HG02970 (cell line): ENCODE measurements at regions not wholly inside any gene's neighbourhood (a gene's known extent, or its start where the extent isn't known, plus 50 kb on each side); places are given as distances from the start of the nearest gene placed in this dataset.

ENCODE experiments used
- ATAC-seq: cut with Tn5 transposase; IDR thresholded peaks from one replicate; pipeline ENCODE4 v1.9.1; 2021; ENCODE audit warnings: mild to moderate bottlenecking, moderate library complexity, moderate number of reproducible peaks; ENCODE audit not compliant: unreplicated experiment, low FRiP score

GRCh38 chr18:47500930-47501329 lies 249.5 kb upstream of the SKOR2 start:
- no peak for ATAC-seq

DNA sequence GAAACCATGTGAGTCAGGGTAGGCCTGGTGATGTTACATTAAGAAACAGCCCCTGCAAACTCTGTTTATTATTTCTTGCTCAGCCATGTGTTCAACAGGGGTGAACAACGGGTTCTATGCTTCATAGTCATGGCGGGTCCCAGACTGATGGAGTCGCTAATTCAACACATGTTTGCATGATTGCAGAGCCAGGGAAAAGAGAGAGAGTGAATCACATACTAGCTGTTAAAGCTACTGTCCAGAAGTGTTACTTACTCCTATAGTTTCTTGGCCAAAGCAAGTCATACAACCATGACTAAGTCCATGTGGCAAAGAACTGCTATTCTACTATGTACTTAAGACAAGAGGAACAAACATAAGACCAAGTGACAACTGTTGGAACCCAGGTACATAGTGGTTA lies 241.2 kb upstream of the SKOR2 start:
- no peak for ATAC-seq

DNA sequence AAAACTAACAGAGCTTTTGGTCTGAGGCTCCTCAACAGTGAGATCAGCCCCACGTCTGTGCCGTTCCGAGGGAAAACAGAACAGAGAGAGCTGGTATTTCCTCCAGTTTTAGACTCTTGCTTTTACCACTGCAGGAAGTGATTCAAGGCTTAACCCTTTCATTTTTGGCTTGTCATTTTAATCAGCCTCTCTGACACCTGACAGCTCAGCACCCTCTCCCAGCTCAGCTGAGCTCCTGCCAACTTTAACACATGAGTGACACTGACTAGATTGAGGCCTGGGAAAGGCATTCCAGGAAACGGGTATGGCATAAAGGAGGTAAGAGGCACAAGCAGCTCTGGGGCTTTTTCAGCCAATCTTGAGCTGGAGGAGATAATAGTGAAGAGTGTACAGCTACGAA lies 239.4 kb upstream of the SKOR2 start:
- no peak for ATAC-seq

DNA sequence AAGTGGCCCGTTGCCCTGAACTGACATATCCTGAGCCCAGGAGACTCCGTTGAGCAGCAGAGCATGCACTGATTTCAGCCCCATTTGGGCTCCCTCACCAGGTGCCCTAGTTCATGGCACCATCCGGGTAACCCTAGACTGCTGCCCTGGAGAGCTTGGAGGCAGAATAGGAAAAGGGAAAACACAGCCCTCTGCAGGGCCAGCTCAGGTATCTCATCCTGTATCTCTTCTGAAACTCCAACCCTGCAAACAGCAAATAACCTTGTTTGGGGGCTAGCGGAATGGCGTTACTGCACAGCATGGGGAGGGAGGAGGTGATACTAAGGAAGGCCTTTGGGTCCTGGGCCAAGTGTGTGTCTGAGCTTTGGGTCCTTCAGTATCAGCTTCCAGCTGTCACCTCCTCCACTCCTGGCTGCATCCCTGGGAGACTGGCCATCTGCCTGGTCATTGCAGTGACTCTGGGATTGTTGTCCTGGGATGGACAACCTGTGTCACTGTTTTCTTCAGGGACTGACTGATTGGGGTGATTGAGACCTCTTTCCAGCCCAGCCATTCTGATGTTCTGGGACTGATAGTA lies 233.8 kb upstream of the SKOR2 start:
- no peak for ATAC-seq

- no peak for ATAC-seq
Measured at GRCh38 chr18:47484068-47484467, 232.6 kb upstream of the SKOR2 start.

DNA sequence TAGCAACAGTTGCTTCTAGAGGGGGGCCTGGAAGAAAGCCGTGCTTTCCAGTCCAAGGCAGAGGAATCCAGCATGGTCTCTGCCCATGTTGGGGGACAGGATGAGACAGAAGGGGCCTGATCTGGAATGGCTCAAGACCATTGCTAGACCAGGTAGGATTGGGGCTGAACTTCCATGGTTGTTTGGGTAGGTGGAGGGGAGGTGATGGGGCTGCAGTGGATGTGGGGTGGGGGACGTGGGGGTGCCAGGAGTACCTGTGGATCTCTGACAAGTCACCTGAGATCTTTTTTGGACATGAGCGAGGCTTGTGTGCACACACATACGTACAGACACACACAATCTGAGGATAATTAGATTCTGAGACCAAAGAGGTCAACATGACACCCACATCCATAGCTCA lies 228.7 kb upstream of the SKOR2 start:
- ATAC-seq, result no peak

- no peak for ATAC-seq
Measured at GRCh38 chr18:47471784-47472183, 220.3 kb upstream of the SKOR2 start.

DNA sequence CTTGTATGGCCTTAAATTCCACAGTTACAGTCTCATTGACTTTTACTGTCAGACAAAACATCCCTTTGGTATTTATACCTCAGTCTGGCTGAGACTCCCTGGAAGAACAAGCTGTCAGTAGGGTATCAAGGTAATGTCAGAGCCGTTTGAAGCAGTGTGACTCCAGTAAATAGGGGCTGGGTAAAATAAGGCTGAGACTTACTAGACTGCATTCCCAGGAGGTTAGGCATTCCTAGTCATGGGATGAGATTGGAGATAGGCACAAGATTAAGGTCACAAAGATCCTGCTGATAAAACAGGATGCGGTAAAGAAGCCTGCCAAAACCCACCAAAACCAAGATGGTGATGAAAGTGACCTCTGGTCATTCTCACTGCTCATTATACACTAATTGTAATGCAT lies 219.5 kb upstream of the SKOR2 start:
- no peak for ATAC-seq

GRCh38 chr18:47469576-47469975 lies 218.1 kb upstream of the SKOR2 start:
- ATAC-seq, result no peak

GRCh38 chr18:47461977-47462376 lies 210.5 kb upstream of the SKOR2 start:
- ATAC-seq, result no peak

DNA sequence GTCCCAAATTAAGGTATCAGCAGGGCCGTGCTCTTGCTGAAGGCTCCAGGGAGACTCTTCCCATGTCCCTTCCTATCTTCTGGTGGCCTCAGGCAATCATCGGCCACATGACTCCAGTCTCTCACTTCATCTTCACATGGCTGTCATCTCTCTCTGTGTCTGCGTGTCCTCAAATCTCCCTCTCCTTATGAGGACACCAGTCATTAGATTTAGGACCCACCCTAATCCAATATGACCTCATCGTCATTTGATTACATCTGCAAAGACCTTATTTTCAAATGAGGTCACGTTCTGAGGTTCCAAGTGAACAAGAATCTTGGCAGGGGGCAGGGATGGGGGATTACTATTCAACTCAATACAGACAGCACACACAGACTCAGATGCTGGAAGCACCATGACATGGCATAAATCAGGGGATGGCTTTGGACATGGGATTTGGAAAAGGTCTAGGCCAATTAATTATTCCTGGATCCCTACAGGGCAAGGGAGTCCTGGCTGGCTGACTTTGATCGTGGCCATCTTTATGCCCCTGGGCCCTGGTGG lies 210.0 kb upstream of the SKOR2 start:
- no peak for ATAC-seq

GRCh38 chr18:47458483-47458882 lies 207.0 kb upstream of the SKOR2 start:
- ATAC-seq, result no peak

- no peak for ATAC-seq
Measured at GRCh38 chr18:47457614-47458013, 206.2 kb upstream of the SKOR2 start.

DNA sequence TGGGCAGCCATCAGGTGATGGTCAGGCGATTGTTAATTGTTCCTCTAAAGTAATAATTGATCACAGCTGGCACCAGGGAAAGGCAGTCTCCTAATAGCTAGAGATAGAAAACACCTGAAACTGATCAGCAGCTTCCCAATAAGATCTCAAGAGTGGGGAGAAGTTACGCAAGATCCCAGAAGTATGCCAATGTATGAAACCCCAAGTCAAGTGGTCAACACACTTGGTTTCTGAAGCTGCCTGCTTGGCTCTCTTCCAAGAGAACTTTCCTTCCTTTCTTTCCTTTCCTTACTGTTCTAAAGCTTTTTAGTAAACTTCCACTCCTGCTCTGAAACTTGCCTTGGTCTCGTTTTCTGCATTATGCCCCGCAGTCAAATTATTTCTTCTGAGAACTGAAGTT lies 201.6 kb upstream of the SKOR2 start:
- no peak for ATAC-seq

- ATAC-seq, result no peak
Measured at GRCh38 chr18:47448956-47449355, 197.5 kb upstream of the SKOR2 start.

- ATAC-seq, result no peak
Measured at GRCh38 chr18:47441914-47442313, 190.5 kb upstream of the SKOR2 start.

- no peak for ATAC-seq
Measured at GRCh38 chr18:47438001-47438400, 186.5 kb upstream of the SKOR2 start.

- no peak for ATAC-seq
Measured at GRCh38 chr18:47436871-47437270, 185.4 kb upstream of the SKOR2 start.

DNA sequence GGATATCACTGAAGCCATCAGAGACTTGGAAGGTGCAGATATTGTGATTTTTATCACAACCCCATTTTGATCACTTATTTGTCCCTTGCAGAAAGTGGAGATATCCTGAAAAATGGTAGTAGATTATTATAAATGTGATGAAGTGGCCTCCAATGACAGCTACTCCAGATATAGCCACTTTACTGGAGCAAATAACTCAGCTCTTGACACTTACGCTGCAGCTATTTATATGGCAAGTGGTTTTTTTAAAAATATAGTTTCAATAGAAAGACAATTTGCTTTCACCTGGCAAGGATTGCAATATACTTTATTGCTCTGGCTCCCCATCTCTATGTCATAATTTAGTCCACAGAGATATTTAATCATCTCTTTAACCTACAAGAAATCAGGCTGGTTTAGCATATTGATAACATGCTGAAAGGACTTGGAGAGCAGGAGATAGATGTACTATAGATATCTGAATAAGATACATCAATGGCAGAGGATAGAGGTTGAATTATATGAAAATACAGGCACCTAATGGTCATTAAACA lies 182.8 kb upstream of the SKOR2 start:
- no peak for ATAC-seq

- no peak for ATAC-seq
Measured at GRCh38 chr18:47427923-47428637, 176.6 kb upstream of the SKOR2 start.

GRCh38 chr18:47427072-47427471 lies 175.6 kb upstream of the SKOR2 start:
- no peak for ATAC-seq

- no peak for ATAC-seq
Measured at GRCh38 chr18:47425365-47425764, 173.9 kb upstream of the SKOR2 start.
